GOT3 (cell line): ENCODE measurements at regions not wholly inside any gene's neighbourhood (a gene's known extent, or its start where the extent isn't known, plus 50 kb on each side); places are given as distances from the start of the nearest gene placed in this dataset.

Experiments
- DNase-seq: peaks from one replicate; lab custom pipeline; 2025; ENCODE audit warnings: mixed read lengths; lab: John Stamatoyannopoulos, UW

DNA sequence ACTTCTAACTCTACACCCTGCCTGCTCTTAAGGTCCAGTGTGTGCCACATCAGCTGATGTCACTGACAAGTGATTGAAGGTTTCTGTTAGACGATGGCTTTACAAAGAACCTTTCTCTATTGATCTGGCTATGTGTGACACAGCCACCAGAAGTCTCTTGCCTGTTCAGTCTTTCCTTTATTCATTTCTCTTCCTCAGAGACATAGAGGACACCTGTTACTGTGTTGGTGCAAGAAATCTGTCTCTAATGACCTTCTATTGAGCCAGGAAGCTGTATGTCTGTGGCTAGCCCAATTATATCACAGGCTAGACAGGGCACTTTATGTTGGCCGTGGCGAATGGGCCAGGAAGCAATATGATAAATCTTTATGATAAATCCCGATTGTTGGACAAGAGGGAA, 173.3 kb upstream of the GAP43 start:
- DNase-seq, result no peak

DNA sequence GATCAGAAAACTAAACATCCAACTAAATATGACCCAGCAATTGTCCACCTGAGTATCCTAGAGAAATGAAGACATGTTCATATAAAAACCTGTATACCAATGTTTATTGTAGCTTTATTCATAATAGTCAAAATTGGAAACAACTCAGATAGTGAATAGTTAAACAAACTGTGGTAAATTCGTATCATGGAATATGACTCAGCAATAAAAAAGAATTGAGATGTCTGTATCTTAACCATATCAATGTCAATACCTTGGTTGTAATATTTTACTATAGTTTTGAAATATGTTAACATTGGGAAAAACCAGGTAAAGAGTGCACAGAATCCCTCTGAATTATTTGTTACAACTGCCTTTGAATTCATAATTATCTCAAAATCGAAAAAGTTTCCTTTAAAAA, 159.3 kb upstream of the GAP43 start:
- DNase-seq, result no peak

DNA sequence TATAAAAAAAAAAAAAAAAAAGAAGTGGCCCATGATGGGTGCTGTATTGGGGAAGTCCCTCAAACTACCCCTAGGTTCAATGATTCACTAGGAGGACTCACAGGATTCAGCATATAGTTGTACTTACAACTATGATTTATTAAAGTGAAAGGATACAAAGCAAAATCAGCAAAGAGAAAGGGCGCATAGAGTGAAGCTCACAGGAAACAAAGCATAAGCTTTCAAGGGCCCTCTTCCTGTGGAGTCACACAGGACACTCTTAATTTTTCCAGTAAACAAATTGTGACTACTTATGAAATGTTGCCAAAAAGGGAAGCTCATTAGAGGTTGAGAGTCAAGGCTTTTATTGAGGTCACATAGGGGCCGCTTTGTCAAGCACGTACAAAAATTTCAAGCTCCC, 153.7 kb upstream of the GAP43 start:
- no peak for DNase-seq

DNA sequence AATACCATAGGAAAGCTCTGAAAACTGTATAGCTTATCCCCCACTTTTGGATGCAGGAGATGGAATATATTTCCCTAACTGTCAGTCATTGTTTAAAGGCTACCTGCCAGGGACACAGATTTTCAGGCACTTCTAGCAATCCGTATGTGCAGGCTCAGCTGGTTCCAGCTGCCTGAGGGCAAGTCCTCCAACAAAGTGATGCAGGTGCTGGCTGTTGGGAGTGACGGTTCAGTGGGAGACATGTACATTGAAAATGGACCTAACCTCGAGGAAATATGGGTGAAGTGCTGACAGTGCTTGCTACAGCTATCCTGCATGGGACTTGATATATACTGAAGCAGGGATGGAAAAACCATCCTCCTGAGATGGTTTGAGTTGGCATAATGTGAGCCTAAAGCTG, 153.1 kb upstream of the GAP43 start:
- DNase-seq, result no peak

DNA sequence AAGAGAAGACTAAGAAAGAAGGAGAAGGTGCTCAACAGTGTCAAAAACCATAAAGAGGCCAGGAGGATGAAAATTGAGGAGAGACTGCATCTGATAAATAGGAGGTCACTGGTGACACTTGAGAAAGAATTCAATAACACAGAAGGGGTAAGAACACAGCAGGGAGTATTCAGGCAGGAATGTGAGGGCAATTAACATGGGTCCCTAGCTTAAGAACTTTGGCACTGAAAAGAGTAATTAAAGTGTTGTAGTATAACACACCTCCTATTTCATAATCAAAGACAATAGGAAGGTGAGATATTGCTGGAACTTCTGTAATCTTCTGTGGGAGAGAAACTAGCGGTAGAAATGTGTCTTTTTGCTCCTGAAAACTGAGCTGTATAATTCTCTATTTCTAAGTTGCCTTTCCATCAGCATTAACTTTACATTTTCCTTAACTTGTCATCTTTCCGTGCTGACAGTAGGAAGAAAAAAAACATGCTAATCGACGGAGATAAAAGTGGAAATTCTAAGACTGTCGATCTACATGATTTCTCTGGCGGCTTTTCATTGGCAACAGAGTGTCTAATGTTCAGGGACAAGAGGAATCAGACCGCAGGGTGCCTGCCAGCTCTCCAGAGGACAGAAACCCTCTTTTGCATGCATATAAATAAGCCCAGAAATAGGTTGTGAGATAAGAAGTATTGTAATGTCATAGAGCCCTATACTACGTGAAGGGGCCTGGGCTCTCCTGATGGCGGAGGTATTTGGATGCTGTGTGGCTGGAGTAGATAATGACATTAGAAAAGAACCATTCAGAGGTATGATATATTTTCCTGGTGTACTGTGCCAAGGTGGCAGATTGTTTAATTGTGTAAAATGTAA, 147.9 kb upstream of the GAP43 start:
- DNase-seq, result no peak

DNA sequence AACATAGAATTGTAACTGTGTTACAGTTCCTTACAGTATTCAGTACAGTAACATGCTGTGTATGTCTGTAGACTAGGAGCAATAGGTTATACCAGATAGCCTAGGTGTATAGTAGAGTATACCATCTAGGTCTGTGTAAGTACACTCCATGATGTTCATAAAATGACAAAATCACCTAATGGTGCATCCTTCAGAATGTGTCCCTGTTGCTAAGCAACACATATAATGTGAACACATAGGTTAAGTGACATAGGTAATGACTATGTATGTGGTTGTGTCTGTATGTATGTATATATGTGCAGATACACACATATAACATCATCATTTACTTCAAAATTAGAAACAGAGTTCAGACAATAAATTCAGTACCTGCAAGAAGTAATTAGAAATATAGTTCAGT, 146.8 kb upstream of the GAP43 start:
- DNase-seq, result no peak

DNA sequence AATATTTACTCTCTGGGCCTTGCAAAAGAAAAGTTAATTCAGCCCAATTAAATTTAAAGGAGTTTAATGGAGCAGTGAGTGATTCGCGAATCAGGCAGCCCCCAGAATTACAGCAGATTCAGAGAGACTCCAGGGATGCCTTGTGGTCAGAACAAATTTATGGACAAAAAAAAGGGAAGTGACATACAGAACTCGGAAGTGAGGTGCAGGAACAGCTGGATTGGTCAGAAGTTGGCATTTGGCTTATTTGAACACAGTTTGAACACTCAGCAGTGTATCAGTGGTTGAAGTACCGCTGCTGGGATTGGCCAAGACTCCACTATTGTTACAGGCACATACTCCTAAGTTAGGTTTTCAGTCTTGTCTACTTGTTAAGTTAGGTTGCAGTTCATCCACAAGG, 145.0 kb upstream of the GAP43 start:
- no peak for DNase-seq

DNA sequence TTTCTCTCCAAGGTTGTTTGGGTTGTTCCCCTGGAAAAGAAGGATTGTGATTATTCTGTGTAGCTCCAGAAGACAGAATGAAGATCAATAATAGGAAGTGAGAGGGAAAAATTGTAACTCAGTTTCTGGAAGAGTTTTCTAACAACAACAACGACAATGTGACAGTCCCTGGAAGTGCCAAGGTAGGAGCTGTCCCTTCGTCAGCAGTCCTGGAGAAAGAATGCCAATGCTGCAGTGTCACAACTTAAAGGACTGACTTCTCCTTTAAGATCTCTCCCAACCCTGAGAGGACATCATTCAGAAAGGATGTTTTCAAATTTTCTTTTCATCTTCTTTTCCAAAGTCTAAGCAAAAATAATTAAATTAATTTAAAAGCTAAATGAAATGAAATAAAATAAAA, 136.4 kb upstream of the GAP43 start:
- DNase-seq, result no peak

DNA sequence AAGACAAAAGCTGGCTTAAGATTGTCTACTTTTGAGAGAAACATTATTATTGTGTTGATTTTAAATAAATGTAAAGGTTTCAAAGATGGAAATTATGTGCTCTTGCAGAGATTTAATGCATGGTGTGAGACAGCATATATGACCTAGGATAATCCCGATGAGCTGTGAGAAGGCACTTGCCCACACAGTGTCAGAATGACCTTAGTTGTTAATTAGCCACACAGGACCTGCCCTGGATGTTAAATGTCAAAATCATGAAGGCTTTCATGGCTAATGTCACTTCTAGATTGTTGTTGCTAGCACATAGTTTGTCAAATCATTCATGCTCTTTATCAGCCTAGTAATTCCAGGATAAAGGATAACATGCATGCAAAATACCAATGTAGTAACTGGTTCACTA, 135.3 kb upstream of the GAP43 start:
- no peak for DNase-seq

DNA sequence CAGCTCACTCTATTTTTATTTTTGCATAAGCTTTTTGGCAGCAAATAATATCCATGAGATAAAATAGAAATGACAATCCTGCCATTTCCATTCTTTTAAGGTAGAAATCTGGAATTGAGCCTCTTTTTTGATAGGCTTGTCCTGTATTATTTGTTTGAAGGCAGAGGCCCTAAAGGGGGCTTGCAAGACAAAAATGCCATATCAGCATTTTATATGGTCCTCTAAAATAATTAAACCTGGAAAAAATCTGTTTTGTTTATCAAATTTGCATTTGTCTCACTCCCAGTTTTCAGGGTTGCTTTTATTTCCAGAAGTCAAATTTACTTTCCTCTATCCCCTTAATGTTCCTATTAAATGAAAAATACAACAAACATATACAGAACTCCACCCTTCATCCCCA, 134.9 kb upstream of the GAP43 start:
- no peak for DNase-seq

DNA sequence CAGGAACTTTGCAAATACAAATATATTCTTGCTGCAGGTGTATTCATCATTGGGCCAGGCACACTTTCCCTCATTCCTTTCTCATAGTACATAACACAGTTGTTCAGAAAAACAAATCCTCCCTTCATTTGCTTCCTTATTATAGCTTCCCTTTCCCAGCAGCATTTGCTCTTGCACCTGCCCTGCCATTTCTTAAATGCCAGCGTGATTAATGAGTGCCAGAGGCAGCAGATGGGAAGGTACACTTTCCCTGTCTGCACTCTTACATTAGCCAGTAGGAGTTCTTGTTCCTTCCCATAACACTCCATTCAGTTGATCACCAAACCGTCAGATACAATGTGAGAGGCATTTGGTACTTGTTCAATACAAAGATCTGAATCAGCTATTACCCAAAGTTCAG, 128.5 kb upstream of the GAP43 start:
- no peak for DNase-seq

DNA sequence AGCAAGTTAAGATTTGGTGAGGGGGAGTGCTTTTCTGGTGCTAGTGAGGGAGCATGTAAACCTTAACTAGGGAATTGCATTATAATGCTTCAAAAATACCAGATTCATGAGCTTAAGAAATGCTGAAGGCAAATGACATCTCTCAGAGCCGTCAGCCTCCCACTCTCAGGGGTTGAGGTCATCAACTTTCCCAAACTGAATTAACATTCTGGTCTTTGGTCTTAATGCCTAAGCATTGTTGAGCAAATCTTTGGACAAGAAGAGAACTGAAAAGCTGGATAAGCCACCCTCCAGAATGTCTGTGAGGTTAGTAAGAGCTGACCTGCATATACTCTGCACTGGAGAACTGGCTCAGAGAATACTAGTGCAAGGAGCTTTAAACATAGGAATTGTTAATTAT, 124.9 kb upstream of the GAP43 start:
- DNase-seq, result no peak

DNA sequence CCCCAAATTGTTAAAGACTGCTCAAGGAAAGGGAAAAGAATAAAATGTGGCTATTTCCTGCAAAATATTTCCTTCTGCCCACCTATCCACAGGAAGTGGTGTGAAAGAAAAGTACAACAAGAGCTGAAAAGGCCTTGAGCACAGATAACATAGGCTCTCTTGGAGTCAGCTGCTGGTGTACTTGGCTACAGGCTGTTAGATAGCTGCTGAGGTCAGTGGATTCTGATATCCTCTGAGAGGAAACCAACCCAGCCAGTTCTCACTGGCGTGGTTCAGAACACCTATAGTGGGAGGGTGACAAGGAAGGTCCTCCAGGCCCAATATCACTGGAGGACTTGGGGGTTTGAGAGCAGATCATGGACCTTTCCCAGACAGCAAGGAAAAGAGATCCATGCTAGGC, 124.4 kb upstream of the GAP43 start:
- DNase-seq, result no peak

DNA sequence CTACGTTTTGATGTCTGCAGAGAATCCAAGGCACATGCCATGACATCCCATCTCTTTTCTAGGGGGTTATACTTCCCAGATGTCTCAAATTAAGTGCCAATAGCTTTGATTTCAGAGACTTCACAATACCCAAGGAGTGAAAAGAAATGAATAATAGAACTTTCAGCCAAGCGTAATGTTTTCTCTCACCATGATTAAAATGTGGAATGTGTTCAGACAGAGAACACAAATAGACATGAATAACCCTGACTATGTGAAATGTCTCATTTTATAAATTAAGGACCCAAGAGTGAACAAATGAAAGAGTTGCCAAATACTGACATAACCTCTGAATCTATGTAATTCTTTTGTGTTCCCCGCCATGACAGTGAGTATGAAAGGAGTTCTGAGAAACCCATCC, 123.6 kb upstream of the GAP43 start:
- no peak for DNase-seq

DNA sequence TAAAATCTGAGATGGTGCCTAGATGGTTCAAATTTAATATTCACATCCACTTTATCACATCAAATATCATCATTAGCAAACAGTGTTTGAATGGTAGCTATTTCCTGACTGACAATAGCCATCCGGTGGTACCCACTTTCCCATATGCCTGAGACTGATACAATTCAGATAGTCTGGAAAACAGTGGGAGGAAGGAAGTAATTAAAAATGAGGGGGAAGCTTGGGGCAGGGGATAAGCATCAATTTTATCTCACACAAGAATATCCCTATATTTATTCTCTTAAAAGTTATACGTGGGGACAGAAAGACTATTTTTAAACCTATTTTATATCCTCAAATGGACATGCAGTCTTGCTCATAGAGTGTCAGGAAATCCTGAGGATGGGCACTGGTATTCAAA, 122.5 kb upstream of the GAP43 start:
- DNase-seq, result no peak

DNA sequence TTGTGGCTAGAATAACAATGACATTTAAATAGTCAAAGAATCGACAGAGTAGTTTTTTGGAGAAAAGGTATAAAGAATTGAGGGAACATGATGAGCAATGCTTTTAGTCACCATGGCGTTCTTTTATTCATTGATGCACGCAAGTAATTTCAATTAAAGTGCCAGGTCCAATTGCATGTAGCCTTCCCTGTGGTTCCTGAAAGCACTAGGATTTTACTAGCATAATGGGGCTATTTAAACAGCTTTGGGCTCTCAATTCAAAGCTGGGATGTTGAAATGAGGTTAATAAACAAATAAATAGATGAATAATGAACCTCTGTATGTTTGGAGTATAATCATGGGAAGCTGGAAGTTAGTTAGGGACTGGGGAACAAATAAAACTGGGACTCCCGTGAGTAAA, 121.2 kb upstream of the GAP43 start:
- DNase-seq, result no peak

DNA sequence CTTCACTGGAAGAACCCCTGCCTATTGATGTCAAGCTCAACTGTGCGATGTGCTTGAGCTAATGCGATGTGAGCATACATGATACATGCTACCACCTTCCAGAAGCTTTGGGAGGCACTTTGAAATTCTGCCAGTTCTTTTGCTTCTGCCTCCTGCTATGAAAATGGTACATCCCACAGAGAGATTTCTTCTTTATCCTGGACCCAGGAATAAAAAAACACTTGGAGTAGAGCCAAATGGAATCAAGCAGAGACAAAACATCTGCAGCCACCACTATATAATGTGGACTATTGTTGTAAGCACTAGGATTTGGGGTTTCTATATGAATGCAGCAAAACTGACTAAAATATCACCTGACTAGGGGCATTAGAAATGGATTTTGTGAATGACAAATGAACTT, 119.9 kb upstream of the GAP43 start:
- DNase-seq, result no peak

DNA sequence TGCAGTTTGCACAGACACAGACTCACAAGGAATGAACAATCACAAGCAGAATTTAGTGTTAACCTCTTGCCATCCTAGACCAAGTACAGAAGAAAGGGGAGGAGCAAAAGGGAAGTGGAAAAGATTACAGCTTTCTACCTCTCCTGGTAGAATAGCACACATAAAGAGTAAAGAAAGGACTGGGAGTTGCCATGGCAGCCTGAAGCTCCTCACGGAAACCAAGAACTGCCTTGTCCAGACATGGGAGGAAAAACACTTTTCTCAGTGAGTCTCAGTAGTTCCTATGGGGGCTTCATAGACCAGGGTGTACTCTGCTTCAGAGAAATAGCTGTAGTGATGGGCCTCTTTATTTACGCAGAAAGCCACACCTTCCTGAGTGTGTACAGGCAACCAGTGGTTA, 114.7 kb upstream of the GAP43 start:
- DNase-seq, result no peak

DNA sequence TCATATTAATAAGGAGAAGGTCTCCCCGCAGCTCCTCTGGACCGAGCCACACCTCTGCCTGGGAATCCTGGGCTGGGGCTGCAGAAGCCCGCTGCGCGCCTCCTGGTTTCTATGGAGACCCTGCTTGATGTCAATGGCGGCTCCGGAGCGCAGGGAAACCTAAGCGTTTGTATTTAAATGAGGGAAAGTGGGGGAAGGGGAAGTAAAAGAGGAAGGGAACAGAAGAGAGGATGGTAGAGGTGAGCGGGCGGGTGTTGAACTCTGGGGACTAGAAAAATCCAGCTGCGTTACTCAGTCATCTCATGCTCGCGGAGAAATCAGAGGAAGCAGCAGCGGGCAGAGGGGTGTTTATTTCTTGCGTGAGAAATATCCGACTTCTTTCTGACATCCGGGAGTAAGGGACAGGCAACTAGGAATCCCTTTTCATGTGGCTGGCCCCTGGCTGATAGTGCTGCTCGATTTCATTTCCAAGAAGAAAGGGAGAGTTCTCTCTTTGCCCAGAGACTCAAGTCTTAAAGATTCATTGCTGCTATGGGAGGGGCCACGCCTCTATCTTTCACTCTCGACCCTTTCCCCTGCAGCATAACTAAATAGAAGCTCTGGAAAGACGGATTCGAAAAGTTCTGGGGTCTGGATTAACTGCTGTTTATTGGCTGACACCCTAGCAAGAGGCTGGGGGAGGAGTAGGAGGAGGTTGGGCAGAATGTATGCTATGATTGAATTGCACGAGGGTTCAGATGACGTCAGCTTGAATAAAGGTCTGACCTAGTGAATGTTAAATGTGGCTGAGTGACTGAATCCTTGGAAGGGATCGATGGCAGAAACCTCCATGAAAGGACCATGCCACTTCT, 110.5 kb upstream of the GAP43 start:
- DNase-seq, result no peak

DNA sequence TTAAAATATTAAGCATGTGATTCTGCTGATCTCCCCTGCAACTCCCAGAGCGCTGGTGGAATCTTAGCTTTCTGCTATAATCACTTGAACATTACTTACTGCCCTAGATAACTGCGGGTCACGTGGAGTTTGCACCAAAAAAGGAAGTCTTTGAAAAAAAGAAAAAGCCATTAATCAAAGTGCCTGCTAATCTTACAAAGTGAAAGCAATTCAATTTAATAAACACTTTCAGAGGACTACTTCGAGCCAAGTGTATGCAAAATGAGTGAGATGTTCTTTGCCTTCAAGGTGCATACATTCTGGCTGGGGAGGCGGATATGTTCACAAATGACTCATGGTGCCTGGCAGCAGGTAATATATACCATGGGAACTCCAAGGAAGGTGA, 109.9 kb upstream of the GAP43 start:
- DNase-seq, result no peak

DNA sequence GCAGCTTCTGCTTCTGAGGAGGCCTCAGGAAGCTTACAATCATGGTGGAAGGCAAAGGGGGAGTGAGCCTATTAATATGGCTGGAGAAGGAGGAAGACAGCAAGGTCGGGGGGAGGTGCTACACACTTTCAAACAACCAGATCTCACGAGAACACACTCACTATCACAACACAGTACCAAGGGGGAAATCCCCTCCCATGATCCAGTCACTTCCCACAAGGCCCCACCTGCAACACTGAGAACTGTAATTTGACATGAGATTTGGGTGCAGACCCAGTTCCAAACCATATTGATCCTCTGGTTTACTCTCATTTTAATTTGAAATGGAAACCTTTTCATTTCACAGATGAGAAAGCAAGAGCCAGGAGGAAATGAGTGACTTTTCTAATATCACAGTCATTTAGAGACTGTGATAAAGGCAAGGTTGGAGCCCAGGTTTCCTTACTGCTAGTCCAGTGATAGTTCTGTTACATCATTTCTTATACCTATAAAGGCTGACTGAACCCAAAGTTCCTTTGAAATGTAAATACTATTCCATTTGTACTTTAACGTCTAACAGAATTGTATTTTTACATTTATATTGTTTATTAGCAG, 105.8 kb upstream of the GAP43 start:
- no peak for DNase-seq

DNA sequence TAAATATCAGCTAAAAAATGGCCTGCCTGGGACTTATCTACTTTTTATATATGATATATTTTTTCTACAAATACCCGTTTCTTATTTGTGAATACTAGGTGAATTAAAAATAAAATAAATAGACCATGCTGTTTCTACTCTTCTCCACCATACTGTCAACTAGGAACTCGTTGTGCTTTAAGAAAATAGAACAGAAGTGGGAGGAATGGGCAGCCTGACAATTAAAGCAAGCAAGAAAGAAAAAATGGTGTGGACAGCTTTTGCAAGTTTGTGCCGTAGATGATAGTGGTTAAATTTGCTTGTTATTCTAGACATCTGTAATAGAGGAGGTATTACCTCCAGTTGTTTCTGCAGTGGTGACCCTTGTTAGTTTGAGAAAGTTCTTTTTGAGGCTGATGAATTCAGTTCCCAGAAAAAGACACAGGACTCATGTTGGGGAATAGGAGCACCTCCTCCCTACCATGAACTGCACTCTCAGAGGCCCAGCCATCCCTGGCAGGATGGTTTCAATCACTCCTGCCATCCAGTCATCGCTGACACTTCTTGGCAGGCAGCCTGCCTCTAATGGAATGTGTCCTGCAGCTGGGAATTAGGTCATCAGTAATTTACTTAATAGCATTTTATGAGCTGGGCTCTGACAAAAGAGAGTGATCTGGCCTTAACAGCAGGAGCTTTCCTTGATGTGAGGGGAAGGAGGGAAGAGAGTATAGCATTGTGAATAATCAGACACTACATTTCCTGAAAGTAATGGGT, 105.0 kb upstream of the GAP43 start:
- no peak for DNase-seq
